SHP77 treated with DMSO at 0.1 percent for 48 hours (cell line): ENCODE measurements at regions not wholly inside any gene's neighbourhood (a gene's known extent, or its start where the extent isn't known, plus 50 kb on each side); places are given as distances from the start of the nearest gene placed in this dataset.

ENCODE experiments used
- DNase-seq: peaks from one replicate; lab custom pipeline; 2025; lab: John Stamatoyannopoulos, UW

DNA sequence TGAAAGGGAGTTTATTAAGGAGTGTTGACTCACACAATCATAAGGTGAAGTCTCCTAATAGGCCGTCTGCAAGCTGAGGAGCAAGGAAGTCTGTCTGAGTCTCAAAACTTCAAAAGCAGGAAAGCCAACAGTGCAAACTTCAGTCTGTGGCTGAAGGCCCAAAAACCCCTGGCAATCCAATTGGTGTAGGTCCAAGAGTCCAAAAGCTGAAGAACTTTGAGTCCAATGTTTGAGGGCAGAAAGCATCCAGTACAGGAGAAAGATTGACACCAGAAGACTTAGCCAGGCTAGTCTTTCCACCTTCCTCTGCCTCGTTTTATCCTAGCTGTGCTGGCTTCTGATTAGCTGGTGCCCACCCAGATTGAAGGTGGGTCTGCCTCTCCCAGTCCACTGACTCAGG is 535.2 kb downstream of the ARAP2 start:
- no peak for DNase-seq

DNA sequence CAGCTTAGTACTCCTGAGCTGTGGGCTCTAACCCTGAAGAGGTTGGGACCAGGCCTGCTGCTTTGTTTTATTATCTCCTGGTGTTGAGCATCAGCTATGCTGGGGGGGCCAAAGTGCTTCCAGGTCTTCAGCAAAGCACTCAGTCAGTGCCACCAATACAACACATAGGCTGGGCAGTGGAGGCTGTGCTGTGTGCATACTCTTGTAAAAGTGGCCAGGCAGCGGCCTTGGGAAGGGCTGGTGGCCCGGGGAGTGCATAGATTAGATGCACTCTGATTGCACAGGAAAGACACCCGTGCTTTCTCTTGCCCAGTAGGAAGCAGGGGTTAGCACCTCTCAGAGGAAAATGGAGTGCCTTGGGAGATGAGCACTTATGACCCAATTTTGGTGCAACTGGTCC is 534.0 kb downstream of the ARAP2 start:
- DNase-seq = no peak

DNA sequence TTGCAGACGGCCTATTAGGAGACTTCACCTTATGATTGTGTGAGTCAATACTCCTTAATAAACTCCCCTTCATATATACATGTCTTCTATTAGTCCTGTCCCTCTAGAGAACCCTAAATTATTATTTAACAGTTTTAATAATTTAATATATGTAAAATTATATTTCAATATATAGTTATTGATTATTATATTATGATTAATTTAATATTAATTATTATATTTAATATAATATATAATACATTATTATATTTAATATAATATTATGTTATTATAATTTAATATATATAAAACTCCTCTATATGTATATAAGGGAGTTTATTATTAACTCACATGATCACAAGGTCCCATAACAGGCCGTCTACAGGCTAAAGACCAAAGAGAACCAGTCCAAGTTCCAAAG is 533.2 kb downstream of the ARAP2 start:
- no peak for DNase-seq

DNA sequence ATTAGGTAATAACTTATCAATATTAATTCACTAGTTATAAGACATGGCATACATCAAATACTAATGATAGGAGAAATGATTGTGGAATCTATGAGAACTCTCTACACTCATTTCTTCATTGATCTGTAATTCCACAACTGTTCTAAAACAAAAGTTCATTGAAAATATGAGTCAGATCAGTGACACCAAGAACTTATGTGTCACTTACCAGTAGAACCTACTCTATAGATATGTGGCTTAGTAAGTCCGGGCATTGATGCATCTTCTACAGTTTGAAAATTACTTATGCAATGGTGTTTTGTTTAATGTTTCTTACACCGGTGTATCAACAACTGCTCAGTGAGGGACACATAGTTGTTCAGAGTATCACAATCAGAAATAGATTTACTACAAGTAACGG is 520.3 kb downstream of the ARAP2 start:
- no peak for DNase-seq

DNA sequence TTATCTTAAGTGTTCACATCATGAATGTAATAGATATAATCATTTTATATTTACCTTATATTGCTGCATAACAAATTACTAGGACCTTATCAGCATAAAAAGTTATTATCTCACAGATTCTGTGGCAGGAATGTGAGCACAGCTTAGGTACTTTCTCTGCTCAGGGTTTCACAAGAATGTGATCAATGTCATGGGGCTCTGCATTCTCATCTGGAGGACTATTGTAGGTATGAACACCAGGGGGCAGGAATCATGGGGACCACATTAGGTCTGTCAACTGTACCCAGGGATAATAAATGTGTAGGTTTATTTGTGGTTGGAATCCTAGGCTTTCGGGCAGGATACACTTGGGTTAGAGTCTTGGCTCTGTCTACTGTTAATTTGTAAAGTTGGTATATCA is 519.2 kb downstream of the ARAP2 start:
- DNase-seq = no peak

DNA sequence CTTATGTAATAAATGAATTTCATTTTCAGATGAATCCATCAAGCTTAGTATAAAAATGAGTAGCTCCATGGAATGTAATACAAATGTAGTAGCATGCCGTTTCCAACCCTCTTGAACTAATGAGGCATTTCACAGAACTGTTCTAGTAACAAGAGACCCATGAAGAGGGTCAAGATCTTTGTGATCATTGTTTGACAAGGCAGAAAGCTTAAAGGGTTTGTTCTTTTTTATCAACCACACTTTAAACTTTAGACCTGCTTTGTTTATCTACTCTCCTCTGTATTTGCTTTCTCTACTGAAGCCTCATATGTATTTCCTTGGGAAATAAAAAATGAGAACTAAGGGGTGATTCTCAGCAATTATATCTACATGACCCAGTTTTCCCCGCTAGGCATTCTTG is 513.9 kb downstream of the ARAP2 start:
- no peak for DNase-seq

DNA sequence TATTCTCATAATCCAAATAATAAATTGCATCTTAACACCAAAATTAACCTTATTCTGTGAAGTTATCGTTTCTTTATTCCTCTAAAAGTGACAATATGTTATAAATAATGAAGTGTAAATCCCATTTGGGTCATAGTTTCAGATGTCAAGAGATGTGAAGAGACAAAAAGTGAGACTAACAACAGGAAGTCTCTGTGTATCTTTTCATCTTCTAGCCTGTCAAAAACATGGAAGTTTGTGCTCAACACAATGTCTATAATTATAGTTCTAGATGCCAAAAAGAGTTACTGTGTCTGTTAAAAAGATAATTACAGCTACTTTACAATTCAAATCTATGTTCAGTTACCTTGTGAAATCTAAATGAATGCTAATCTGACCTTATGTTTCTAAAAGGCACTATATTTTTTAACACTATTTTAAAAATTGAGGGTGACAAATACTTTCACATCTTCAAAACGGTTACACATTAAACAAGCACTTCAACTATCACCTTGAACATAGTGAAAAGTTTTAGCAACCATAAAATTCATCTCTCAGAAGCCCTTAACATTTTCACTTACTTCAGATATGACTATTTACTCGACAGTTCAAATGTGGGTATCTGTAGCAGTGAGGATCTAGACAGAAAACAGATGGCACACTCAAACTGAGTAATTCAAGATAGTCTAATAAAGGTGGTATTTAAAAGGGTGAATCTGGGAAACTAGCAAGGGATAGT is 509.8 kb downstream of the ARAP2 start:
- DNase-seq = no peak

DNA sequence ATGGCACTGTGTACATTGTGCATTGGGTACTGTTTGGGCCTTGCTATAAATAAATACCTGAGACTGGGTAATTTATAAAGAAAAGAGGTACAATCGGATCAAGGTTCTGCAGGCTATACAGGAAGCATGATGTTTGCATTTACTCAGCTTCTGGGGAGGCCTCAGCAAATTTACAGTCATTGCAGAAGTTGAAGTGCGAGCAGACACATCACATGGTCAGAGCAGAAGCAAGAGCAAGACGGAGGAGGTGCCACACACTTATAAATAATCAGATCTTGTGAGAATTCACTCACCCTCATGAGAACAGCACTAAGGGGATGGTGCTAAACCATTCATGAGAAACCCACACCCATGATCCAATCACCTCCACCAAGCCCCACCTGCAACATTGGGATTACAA is 505.0 kb downstream of the ARAP2 start:
- DNase-seq = no peak

DNA sequence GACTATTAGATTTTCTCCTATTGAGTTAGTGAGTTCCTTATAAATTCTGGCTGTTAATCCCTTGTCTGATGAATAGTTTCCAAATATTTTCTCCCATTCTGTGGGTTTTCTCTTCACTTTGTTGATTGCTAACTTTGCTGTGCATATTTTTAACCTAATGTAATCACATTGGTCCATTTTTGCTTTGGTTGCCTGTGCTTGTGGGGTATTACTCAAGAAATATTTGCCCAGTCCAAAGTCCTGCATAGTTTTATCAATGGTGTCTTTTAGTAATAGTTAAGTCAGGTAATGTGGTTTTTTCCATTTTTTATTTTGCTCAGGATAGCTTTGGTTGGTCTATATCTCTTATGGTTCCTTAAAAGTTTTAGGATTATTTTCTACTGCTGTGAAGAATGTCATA is 490.3 kb downstream of the ARAP2 start:
- no peak for DNase-seq

DNA sequence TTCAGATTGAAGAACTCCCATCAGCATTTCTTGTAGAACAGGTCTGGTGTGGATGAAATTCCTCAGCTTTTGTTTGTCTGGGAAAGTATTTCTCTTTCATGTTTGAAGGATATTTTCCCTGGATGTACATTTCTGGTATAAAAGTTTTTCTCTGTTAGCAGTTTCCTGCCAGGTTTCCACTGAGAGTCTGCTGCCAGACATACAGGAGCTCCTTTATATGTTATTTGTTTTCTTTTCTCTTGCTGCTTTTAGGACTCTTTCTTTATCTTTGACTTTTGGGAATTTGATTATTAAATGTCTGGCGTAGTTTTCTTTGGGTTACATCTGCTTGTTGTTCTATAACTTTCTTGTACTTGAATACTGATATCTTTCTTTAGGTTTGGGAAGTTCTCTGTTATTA is 486.5 kb downstream of the ARAP2 start:
- no peak for DNase-seq

DNA sequence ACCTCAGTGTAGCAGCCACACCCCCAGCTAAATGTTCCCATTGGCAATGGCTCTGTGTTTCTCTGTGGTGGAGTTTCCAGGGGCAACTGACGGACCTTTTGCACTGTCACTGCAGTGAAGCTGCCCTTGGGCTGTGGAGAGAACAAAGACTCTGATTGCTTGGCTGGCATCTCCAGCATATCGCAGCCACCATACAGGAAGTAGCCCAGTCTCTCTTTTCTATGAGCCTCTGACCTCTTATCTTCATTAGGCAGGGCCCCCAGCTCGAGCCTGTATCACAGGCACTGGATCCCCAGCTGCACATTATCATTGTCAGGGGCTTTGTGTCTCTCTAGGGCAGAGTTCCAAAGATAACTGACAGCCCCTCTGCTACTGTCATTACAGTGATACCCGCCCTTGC is 483.5 kb downstream of the ARAP2 start:
- DNase-seq = no peak

DNA sequence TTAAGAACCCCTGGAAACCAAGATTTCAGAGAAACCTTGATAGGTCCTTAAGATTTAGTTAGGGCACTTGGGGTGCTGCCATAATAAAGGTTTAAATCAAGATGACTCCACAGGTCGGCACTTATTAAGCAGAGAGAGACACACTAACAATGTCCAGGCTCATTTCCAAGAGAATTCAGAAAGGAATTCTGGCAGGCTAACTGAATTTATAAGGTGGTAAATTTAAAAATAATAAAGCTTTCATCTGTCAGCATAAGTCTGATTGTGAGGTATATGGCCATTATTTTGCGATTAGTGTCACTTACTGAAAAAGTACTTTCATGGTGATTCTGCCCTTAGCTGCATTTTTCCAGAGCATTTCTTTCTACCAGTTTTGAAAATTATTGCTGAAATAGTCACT is 472.7 kb downstream of the ARAP2 start:
- no peak for DNase-seq

DNA sequence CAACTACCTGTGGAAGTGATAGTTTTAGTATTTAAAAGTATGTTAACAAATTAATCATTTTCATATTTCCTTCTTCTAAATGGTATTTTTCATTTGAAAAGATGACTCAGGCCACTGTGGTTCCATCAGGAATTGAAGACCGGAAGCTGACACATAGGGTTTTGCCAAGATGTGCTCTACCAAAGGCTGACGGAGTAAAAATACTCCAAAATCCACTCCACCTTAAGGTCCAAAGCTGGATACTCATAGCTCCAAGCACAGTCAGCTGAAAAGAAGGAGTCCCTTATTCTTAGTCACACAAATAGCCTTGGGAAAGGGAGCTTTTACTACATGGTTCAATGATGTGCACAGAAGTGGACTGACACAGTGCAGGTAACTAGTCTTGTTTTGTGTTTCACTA is 472.0 kb downstream of the ARAP2 start:
- no peak for DNase-seq

DNA sequence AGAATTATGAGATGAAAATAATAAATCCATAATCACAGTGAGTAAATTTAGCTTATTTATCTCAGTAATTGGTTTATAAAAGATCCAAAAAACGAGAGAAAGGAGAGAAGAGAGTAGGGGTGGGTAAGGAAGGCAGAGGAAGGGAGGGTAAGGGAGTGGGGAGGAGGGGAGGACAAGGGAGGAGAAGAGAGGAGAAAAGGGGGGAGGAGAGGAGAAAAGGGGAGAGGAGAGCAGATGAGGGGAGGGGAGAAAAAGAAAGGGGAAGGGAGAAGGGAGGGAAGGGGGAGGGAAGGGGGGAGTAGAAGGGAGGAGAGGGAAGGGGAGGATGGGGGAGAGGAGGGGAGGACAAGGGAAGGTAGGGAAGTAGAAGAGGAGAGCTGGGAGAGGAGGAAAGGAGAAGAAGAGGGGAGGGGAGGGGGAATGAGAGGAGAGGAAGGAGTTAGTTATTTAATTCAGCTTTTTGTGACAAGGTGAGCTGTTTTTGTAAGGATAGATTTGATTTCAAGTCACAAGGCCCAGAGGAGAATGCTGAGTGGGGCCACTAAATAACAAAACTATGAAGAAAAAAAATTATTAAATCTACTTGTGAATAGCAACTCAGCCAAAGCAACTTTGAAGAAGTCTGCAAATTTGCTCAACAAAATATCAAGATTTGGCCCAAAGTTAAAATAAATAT is 454.3 kb downstream of the ARAP2 start:
- DNase-seq = no peak

DNA sequence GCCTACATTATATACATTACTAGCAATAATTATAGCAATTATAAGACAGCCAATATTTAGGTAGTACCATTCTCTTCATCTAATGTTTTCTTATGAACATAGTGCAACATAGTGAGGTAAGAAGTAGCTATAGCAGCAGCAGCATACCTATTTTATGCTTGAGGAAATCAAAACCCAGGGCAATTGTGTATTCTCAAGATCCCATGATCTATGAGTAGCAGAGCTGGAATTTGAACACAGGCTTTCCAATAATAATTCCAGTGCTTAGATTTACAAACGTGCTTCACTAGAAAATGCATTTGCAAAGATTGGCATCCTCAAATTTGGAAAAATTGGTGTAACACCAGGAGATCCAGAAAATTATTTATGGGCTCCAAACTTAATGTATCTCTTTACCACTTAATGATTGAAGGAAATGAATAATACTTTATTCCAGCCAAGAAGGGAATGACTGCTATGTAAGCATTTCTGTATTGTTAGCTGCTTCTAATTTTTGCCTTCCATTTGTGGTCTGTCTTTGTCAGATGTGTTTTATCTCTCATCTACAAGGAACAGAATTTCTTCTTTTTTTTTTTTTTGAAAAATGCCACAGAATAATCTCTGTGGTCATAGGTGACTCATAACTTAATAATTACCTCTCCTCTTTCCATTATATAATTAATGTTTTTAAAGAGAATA is 451.1 kb downstream of the ARAP2 start:
- no peak for DNase-seq

DNA sequence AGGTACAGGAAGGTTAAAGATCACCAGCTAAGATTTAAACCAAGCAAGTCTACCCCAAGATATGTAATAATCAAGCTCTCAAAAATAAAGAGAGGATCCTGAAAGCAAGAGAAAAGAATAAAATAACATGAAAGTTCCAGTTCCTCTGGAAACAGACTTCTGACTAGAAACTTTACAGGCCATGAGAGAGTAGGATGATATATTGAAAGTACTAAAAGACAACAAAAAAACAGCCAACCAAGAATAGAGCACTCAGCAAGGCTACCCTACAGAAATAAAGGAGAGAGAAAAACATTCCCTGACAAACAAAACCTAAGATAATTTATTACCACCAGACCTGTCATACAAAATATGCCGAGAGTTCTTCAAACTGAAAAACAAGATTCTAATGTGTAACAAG is 450.5 kb downstream of the ARAP2 start:
- DNase-seq = no peak

DNA sequence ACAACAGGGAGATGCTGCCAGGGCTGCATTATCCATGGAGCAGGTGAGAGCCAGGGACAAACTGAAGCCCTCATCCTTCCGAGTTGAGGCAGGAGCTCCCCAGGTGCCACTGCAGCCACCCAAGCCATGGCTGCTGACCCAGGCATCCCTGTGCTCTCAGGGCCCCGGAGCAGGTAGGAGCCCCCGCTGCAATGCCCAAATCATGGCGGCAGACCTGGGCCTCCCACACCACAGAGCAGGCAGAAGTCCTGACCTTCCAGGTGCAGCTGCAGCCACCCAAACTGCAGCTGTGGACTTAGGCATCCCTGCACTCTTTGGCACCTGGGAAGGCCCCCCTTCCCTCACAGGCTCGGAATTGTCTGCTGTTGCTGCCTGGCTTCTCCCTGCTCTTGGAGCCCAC is 443.6 kb downstream of the ARAP2 start:
- no peak for DNase-seq

DNA sequence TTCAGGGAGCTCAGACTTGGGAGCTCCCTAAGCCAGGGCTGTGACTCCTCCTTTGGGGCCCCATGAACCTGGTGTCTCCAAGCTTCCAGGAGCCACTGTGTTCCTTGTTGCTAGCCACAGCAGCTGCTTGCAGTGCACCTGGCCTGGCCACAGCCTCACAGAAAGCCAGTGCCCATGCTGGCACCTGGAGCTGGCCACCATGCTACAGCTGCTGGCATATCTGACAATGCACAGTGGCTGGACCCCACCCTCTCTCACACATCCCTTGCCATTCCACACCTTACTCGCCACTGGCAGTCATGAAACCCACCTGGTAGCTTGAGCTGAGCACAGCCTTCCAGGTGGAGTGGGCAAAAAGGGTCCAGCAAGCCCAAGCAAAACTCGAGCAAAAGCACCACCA is 441.7 kb downstream of the ARAP2 start:
- no peak for DNase-seq

DNA sequence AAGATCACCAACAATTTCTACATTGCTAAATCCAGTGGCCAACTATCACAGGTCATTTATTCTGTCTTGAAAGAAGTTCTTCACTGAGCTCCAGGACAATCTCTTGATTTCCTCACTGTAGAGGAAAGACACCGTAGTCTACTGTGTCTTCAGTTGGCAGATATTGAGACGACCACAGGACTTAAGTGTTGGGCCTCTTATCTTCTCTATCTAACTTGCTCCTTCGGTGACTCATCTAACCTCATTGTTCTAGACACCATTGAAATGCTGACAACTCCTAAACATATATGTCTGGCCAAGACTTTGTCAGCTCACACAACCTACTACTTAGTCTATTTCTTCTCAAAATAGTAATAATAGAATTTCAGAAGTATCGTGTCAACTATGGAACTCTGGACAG is 425.8 kb downstream of the ARAP2 start:
- DNase-seq = no peak

DNA sequence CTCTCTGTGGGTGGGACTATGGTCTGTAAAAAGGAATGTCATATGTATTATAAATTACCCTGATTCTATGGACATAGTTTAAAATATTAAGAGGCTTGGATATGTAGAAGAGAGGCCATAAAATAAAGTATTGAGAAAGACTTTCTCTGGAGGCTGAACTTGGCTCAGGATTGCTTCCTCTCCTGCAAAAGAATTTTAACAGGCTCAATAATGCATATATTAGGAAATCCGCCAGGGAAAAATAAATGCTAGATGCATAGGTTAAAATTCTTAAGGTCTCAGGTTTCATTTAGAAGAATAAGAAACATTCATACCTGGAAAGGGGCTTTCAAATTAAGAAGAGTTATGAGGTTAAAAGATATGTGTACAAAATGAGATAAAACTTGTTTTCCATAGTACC is 424.3 kb downstream of the ARAP2 start:
- DNase-seq = no peak

DNA sequence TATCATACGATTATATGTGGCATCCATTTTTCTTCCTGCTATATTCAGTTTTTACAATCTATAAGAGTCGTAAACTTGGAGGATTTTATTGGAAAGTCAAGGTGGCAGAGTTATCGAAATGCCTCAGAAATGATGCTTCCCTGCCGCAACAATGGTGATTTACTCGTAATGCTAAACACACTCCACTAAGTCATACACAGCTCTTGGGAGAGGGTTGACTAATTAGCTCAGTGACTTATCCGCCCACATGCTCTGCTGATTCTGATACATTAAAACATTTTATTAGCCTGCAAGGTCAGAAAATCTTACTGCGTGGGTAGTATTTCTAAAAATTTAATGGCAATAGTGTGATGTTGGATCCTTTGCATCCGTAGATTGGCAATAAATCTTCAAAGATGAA is 420.1 kb downstream of the ARAP2 start:
- no peak for DNase-seq

DNA sequence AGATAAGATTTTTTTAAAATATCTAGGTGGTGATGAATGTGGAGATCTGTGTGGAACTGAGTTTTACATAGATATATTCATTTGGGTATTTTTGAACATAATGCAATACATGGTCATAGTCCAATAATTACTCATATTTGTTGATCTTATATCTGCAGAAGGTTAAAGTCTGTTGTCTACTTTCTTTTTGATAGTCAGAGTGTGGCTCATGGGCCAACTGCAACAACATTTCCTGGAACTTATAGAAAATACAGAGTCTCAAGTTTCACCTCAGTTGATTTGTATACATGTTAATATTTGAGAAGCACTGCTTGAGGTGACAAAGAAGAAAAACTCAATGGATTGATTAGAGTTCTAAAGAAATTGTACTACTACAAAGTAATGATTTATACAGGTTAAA is 408.4 kb downstream of the ARAP2 start:
- no peak for DNase-seq

DNA sequence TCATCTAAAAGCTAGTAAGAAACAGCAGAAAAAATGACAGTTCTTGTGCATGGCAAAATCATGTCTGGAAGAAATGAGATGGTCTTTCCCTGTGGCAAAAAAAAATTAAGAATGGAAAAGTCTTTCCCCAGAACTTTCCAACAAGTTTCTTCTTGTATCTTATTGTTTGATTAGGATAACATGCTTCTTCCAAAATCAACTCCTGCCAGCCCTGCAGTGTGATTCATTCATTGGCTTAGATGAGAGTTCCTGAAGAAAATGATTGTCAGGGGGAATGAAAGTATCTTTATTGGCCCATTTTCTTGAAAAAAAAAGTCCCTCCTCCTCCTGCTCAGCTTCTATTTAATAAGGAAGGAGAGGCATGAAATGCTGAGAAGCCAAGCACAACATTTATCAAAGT is 407.7 kb downstream of the ARAP2 start:
- DNase-seq = no peak

DNA sequence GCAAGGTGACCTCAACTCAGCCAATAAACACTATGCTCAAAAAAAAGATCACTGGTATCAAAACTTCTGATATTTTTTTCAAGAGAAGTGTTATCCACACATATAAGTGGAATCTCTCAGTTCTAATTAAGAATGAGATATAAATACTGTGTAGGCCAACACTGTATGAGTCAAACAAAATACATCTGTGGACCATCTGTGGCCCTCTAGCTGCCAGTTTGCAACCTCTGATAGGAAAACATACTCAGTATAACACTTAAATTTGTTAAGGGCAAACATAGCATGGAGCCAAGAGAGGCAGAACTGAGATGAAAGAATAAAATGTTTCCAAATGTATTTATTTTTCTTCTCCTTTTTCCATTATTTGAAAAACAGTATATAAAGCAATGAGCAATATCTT is 377.3 kb downstream of the ARAP2 start:
- no peak for DNase-seq
